Left lung (tissue), 4 donors: ENCODE measurements at regions not wholly inside any gene's neighbourhood (a gene's known extent, or its start where the extent isn't known, plus 50 kb on each side); places are given as distances from the start of the nearest gene placed in this dataset.

ENCODE experiments used
- ATAC-seq: fragments of 200-7000 bp; cut with Tn5 transposase; one replicate; pipeline ENCODE4 v1.9.1; 2020; ENCODE audit warnings: moderate library complexity
- DNase-seq, 4 donors: peaks; one replicate each; pipeline ENCODE4 v3.0.0-alpha.2; 2013 to 2020
- H3K27ac ChIP-seq, 2 donors: fragments of 200-600 bp; sonication (generic) in 1 of 2; one replicate each; pipeline versions ENCODE4 v1.5.0 to v1.8.0; 2020 to 2021
- H3K27me3 ChIP-seq, 2 donors: fragments of 200-600 bp; sonication (generic) in 1 of 2; one replicate each; pipeline versions ENCODE4 v1.5.0 to v1.8.0; 2020 to 2021
- H3K36me3 ChIP-seq, 2 donors: fragments of 200-600 bp; sonication (generic) in 1 of 2; one replicate each; pipeline versions ENCODE4 v1.5.0 to v1.8.0; 2020 to 2021
- H3K4me1 ChIP-seq, 2 donors: fragments of 200-600 bp; one replicate each; pipeline ENCODE4 v1.8.0; 2021
- H3K4me3 ChIP-seq, 2 donors: fragments of 200-600 bp; sonication (generic) in 1 of 2; one replicate each; pipeline versions ENCODE4 v1.5.0 to v1.8.0; 2020 to 2021; ENCODE audit warnings: mild to moderate bottlenecking in 1 of 2
- H3K9me3 ChIP-seq, 2 donors: fragments of 200-600 bp; sonication (generic) in 1 of 2; one replicate each; pipeline versions ENCODE4 v1.5.0 to v1.8.0; 2020 to 2021
- intact Hi-C, 2 donors: fragments of 100-400 bp; cut with DNase I; formaldehyde crosslinking; loops; one replicate each; pipeline versions ENCODE4 v1.11.2 to v1.14.2; 2022
- TF ChIP-seq, protein P1 (sequence below), 2 donors: fragments of 200-600 bp; sonication (generic) in 1 of 2; IDR thresholded peaks; one replicate each; pipeline versions ENCODE4 v1.5.0 to v1.8.0; 2021; ENCODE audit warnings: antibody characterized with exemption in 2 of 2
- donor health status: DM: no; HTN: yes; CAD: no.
- donor health status: DM: no; HTN: no; CAD: no.

- Histone ChIP-seq H3K36me3 (no peaks in the 10 kb centered on the region), H3K27me3 (no peaks in the 10 kb centered on the region), H3K4me3 (no peak overlapping the region), H3K27ac (no peak overlapping the region), H3K4me1 (peaks cover 0 to 9% of the 10 kb centered on the region in 2 donors), H3K9me3 (no peaks in the 10 kb centered on the region)
- intact Hi-C loops = no loop called here
- TF ChIP-seq, protein P1, sequence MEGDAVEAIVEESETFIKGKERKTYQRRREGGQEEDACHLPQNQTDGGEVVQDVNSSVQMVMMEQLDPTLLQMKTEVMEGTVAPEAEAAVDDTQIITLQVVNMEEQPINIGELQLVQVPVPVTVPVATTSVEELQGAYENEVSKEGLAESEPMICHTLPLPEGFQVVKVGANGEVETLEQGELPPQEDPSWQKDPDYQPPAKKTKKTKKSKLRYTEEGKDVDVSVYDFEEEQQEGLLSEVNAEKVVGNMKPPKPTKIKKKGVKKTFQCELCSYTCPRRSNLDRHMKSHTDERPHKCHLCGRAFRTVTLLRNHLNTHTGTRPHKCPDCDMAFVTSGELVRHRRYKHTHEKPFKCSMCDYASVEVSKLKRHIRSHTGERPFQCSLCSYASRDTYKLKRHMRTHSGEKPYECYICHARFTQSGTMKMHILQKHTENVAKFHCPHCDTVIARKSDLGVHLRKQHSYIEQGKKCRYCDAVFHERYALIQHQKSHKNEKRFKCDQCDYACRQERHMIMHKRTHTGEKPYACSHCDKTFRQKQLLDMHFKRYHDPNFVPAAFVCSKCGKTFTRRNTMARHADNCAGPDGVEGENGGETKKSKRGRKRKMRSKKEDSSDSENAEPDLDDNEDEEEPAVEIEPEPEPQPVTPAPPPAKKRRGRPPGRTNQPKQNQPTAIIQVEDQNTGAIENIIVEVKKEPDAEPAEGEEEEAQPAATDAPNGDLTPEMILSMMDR (IDR thresholded peaks at IDR 0.05) = no peak
- DNase-seq (no peak), ATAC-seq (no peak)
These were observed 201.8 kb upstream of the MIR17HG start for GRCh38 chr13:91145571-91146205.

DNA sequence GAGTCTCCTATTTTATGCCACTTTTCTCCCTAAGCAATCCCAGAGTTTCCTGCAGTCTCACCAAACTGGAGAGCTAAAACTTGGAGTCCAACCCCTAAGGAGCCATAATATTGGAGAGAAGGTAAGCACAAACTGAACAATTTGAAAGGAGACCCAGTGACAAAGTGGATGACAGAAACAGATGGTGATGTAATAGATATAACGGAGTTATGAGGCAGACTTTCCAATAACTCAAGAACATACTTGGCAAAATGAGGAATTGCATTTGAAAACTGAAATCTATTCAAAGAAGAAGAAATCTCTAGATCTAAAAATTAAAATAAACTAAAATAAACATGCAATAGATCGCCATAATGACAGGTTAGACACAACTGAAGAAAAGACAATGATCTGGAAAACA is 200.9 kb upstream of the MIR17HG start:
- Histone ChIP-seq H3K4me1 (peaks cover 0 to 9% of the 10 kb centered on the region in 2 donors), H3K27me3 (no peaks in the 10 kb centered on the region), H3K9me3 (no peaks in the 10 kb centered on the region), H3K36me3 (no peaks in the 10 kb centered on the region), H3K4me3 (no peak overlapping the region), H3K27ac (no peak overlapping the region)
- intact Hi-C loops = no loop called here
- ATAC-seq (no peak), DNase-seq (no peak)
- TF ChIP-seq, protein P1 (IDR thresholded peaks at IDR 0.05) = no peak

- ATAC-seq (no peak), DNase-seq (no peak)
- TF ChIP-seq, protein P1 (IDR thresholded peaks at IDR 0.05) = no peak
- no peaks in the 10 kb centered on the region for H3K36me3 ChIP-seq
- H3K9me3 ChIP-seq = no peaks in the 10 kb centered on the region
- no peak overlapping the region for H3K27ac ChIP-seq
- intact Hi-C loops = no loop called here
- H3K4me1 ChIP-seq = peaks cover 0 to 9% of the 10 kb centered on the region in 2 donors
- no peak overlapping the region for H3K4me3 ChIP-seq
- no peaks in the 10 kb centered on the region for H3K27me3 ChIP-seq
These were observed 199.4 kb upstream of the MIR17HG start for GRCh38 chr13:91148098-91148497.

DNA sequence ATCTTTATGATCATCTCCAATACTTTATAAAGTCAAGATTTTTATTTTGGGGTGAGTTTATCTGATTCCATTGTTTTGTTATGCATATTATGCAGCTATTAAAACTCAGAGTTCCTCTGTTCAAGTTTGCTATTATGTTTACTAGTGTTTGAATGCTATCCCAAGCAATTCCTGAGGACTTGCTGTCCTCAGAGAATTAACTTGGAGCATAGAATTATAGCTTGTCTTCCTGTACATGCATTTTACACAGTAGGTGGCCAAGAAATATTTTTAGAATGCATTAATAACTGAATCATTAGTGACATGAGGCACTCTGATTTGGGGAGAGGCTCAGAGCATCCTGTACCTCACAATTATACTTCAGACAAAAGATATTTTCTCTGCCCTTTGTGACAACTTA is 195.6 kb upstream of the MIR17HG start:
- no peak for DNase-seq
- no peaks in the 10 kb centered on the region for H3K27me3 ChIP-seq
- TF ChIP-seq, protein P1 (IDR thresholded peaks at IDR 0.05) = no peak
- H3K36me3 ChIP-seq = no peaks in the 10 kb centered on the region
- no peak overlapping the region for H3K4me3 ChIP-seq
- intact Hi-C loops = no loop called here
- no peak for ATAC-seq
- H3K9me3 ChIP-seq = no peaks in the 10 kb centered on the region
- no peaks in the 10 kb centered on the region for H3K4me1 ChIP-seq
- no peak overlapping the region for H3K27ac ChIP-seq

DNA sequence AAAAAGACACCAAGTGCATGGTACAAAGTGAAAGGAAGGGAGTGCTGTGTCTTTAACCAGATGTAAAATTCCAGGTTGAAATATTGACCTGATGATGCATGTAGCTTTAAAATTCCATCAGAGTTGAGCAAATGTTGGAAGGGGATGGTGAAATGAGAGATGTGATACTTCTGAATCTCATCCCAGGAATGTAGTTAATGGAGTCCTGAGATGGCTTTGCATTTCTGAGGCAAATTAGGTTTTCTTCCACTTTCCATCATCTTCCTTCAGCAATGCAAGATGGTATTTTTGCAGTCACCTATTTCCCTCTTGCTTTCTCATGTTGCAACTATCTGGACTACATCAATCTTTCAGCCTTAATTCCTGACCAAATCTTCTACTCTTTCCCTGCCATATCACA is 194.1 kb upstream of the MIR17HG start:
- H3K27ac ChIP-seq = no peak overlapping the region
- DNase-seq (no peak), ATAC-seq (no peak)

More for the DNA sequence above, 194.1 kb upstream of the MIR17HG start:
- Histone ChIP-seq H3K9me3 (no peaks in the 10 kb centered on the region), H3K36me3 (no peaks in the 10 kb centered on the region), H3K27me3 (no peaks in the 10 kb centered on the region), H3K4me1 (no peaks in the 10 kb centered on the region), H3K4me3 (no peak overlapping the region)
- TF ChIP-seq, protein P1 (IDR thresholded peaks at IDR 0.05) = no peak
- intact Hi-C loops = no loop called here
